Breast epithelium (tissue), 3 donors: ENCODE measurements at regions not wholly inside any gene's neighbourhood (a gene's known extent, or its start where the extent isn't known, plus 50 kb on each side); places are given as distances from the start of the nearest gene placed in this dataset.

Experiments used
- CTCF ChIP-seq, 3 donors: fragments of 450-650 bp; IDR thresholded peaks; one replicate each; pipeline ENCODE4 v1.5.1; 2016 to 2017; ENCODE audit warnings: antibody characterized with exemption in 3 of 3, mild to moderate bottlenecking in 3 of 3, moderate library complexity in 3 of 3
- POLR2A ChIP-seq: fragments of 450-650 bp; IDR thresholded peaks from one replicate; pipeline ENCODE4 v1.6.1; 2016; ENCODE audit warnings: antibody characterized with exemption, mild to moderate bottlenecking, moderate library complexity
- POLR2AphosphoS5 ChIP-seq, 3 donors: sonication (generic); formaldehyde crosslinking; IDR thresholded peaks; one replicate each; pipeline ENCODE4 v1.6.1; 2017; ENCODE audit warnings: antibody characterized with exemption in 3 of 3

- TF ChIP-seq POLR2AphosphoS5 (IDR thresholded peaks at IDR 0.05) = no peak
- no peak for TF ChIP-seq CTCF (IDR thresholded peaks at IDR 0.05)
- TF ChIP-seq POLR2A = no peak
Observed at GRCh38 chr18:44216169-44216568, 464.5 kb upstream of the SETBP1 start.
